Parathyroid adenoma (tissue), 2 donors: ENCODE measurements at regions not wholly inside any gene's neighbourhood (a gene's known extent, or its start where the extent isn't known, plus 50 kb on each side); places are given as distances from the start of the nearest gene placed in this dataset.

ENCODE experiments used
- H2AFZ ChIP-seq: fragments of 300-600 bp; sonication (generic); one replicate; pipeline ENCODE4 v1.7.0; 2017; ENCODE audit warnings: antibody characterized with exemption, mild to moderate bottlenecking
- H3K27ac ChIP-seq: fragments of 300-600 bp; sonication (generic); one replicate; pipeline ENCODE4 v1.7.0; 2017
- H3K27me3 ChIP-seq: fragments of 300-600 bp; sonication (generic); one replicate; pipeline ENCODE4 v1.7.0; 2017; ENCODE audit warnings: low read length; ENCODE audit not compliant: control insufficient read depth, insufficient read depth
- H3K36me3 ChIP-seq: fragments of 300-600 bp; sonication (generic); one replicate; pipeline ENCODE4 v1.7.0; 2017; ENCODE audit warnings: low read length; ENCODE audit not compliant: control insufficient read depth, insufficient read depth
- H3K4me1 ChIP-seq: fragments of 300-600 bp; sonication (generic); one replicate; pipeline ENCODE4 v1.7.0; 2017; ENCODE audit warnings: control low read depth
- H3K4me2 ChIP-seq: fragments of 300-600 bp; sonication (generic); one replicate; pipeline ENCODE4 v1.7.0; 2017; ENCODE audit warnings: low read length
- H3K4me3 ChIP-seq: fragments of 300-600 bp; sonication (generic); one replicate; pipeline ENCODE4 v1.7.0; 2017; ENCODE audit warnings: low read depth, low read length
- H3K79me2 ChIP-seq: fragments of 300-600 bp; sonication (generic); one replicate; pipeline ENCODE4 v1.7.0; 2017; ENCODE audit warnings: control low read depth
- H3K9ac ChIP-seq: fragments of 300-600 bp; sonication (generic); one replicate; pipeline ENCODE4 v1.7.0; 2017; ENCODE audit warnings: mild to moderate bottlenecking
- H3K9me3 ChIP-seq: fragments of 300-600 bp; sonication (generic); one replicate; pipeline ENCODE4 v1.7.0; 2017; ENCODE audit warnings: low read length; ENCODE audit not compliant: control insufficient read depth
- TF ChIP-seq, protein P1 (sequence below): fragments of 300-600 bp; sonication (generic); IDR thresholded peaks from one replicate; pipeline ENCODE4 v1.7.0; 2017; ENCODE audit warnings: antibody characterized with exemption, mild to moderate bottlenecking
- donor health status: primary hyperparathyroidism.

DNA sequence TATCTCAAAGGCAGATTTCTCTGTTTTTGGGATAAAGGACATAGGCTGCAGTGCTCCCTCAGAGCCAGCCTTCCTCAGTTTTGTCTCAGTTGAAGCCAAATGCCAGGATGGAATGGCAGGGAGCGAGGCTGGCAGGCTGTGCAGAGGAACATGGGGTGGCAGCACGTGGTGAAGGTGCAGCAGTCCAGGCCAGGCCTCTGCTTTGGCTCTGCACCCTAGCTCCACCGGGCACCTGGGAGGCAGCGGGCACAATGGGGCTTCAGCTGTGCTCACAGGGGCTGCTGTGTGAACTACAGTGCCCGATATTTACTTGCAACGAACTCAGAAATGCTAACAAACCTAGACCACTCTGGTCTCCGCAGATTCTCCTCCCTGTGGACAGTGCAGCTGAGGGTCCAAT is 319.6 kb downstream of the ZNF326 start:
- no peak overlapping the region for H3K4me2 ChIP-seq
- H3K79me2 ChIP-seq, result no peaks in the 10 kb centered on the region
- no peak overlapping the region for H2AFZ ChIP-seq
- no peaks in the 10 kb centered on the region for H3K9me3 ChIP-seq
- no peak overlapping the region for H3K9ac ChIP-seq
- no peaks in the 10 kb centered on the region for H3K36me3 ChIP-seq
- TF ChIP-seq, protein P1, sequence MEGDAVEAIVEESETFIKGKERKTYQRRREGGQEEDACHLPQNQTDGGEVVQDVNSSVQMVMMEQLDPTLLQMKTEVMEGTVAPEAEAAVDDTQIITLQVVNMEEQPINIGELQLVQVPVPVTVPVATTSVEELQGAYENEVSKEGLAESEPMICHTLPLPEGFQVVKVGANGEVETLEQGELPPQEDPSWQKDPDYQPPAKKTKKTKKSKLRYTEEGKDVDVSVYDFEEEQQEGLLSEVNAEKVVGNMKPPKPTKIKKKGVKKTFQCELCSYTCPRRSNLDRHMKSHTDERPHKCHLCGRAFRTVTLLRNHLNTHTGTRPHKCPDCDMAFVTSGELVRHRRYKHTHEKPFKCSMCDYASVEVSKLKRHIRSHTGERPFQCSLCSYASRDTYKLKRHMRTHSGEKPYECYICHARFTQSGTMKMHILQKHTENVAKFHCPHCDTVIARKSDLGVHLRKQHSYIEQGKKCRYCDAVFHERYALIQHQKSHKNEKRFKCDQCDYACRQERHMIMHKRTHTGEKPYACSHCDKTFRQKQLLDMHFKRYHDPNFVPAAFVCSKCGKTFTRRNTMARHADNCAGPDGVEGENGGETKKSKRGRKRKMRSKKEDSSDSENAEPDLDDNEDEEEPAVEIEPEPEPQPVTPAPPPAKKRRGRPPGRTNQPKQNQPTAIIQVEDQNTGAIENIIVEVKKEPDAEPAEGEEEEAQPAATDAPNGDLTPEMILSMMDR, result no peak
- H3K4me1 ChIP-seq, result no peaks in the 10 kb centered on the region
- no peaks in the 10 kb centered on the region for H3K27me3 ChIP-seq
- H3K4me3 ChIP-seq, result no peak overlapping the region
- no peak overlapping the region for H3K27ac ChIP-seq

DNA sequence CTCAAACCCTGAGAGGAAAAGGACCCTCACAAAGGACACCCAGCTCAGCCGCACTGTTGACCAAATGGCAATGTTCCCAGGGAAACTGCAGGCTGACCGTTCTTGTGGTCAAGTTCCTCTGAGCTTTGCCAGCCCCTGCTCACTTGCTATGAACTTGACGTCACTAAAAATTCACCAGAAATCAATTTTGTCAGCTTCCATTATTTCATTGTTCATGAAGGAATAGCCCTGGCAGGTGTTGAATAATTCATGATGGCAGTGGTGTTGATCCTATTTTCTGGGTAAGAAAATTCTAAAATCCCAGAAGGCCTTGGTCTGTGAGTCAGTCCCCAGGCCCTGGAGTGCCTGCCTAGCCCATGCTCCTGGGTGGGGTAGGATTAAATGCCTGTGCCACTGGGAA is 318.9 kb downstream of the ZNF326 start:
- no peak overlapping the region for H3K4me3 ChIP-seq
- no peaks in the 10 kb centered on the region for H3K36me3 ChIP-seq
- H2AFZ ChIP-seq, result no peak overlapping the region
- H3K9me3 ChIP-seq, result no peaks in the 10 kb centered on the region
- no peak overlapping the region for H3K9ac ChIP-seq
- no peak overlapping the region for H3K4me2 ChIP-seq
- no peaks in the 10 kb centered on the region for H3K79me2 ChIP-seq
- no peaks in the 10 kb centered on the region for H3K4me1 ChIP-seq
- TF ChIP-seq, protein P1, result no peak
- no peak overlapping the region for H3K27ac ChIP-seq
- no peaks in the 10 kb centered on the region for H3K27me3 ChIP-seq

DNA sequence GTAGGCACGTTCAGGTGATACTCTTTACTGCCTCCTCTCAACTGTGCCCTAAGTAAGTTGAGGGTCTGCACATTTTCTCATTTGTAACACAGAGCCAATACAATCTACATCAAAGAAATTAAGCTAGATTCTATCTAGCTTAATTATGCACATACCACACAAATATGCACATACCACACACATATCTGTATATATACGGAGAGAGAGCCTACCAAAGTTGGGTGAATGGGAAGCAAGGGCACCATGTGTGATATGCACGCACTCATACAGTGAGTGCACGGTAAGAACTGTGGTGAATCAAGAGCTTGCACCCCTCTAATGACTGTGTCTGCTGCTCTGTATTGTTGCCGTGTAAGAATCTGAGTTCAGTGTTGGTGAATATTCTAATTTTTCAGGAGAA is 314.9 kb downstream of the ZNF326 start:
- H3K9me3 ChIP-seq, result no peaks in the 10 kb centered on the region
- H3K79me2 ChIP-seq, result no peaks in the 10 kb centered on the region
- TF ChIP-seq, protein P1, result no peak
- no peak overlapping the region for H3K27ac ChIP-seq
- no peaks in the 10 kb centered on the region for H3K27me3 ChIP-seq
- H3K4me3 ChIP-seq, result no peak overlapping the region
- H3K4me1 ChIP-seq, result no peaks in the 10 kb centered on the region
- H3K4me2 ChIP-seq, result no peak overlapping the region
- no peak overlapping the region for H3K9ac ChIP-seq
- H2AFZ ChIP-seq, result no peak overlapping the region
- no peaks in the 10 kb centered on the region for H3K36me3 ChIP-seq

DNA sequence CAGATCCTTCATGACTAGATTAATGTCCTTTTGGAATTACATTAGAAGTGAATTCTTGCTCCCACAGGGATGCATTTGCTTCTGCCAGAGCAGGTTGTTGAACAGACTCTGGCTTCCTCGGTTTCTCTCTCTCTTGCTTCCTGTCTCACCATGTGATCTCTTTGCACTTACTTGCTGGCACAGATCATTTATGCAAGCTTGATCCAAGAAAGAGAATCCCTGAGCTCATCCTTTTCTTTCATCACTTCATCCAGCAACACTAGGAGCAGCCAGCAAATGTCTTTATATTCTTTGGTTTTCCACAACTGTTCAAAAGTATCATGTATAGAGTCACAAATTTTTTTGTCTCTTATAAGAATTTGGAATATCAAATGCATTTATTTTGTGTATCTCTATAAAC is 313.5 kb downstream of the ZNF326 start:
- H3K4me2 ChIP-seq, result no peak overlapping the region
- H3K36me3 ChIP-seq, result no peaks in the 10 kb centered on the region
- no peaks in the 10 kb centered on the region for H3K4me1 ChIP-seq
- H3K4me3 ChIP-seq, result no peak overlapping the region
- no peaks in the 10 kb centered on the region for H3K9me3 ChIP-seq
- no peaks in the 10 kb centered on the region for H3K79me2 ChIP-seq
- no peak overlapping the region for H3K9ac ChIP-seq
- no peak overlapping the region for H3K27ac ChIP-seq
- no peaks in the 10 kb centered on the region for H3K27me3 ChIP-seq
- TF ChIP-seq, protein P1, result no peak
- H2AFZ ChIP-seq, result no peak overlapping the region

DNA sequence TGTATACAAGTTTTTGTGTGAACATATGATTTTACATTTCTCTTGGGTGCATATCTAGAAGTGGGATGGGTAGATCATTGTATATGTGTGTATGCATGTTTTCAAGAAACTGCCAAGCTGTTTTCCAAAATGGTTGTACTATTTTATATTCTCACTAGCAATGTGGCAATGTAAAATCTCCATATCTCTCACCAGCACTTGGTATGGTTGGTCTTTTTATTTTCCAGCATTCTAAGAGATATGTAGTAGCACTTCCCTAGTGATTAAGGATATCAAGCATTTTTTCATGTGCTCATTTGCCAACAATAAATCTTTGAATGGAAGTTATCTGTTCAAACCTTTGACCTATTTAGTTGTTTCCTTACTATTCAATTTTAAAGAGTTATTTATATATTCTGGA is 310.7 kb downstream of the ZNF326 start:
- H3K9ac ChIP-seq, result no peak overlapping the region
- H3K9me3 ChIP-seq, result no peaks in the 10 kb centered on the region
- H3K36me3 ChIP-seq, result no peaks in the 10 kb centered on the region
- H2AFZ ChIP-seq, result no peak overlapping the region
- H3K4me2 ChIP-seq, result no peak overlapping the region
- TF ChIP-seq, protein P1, result no peak
- no peak overlapping the region for H3K27ac ChIP-seq
- no peaks in the 10 kb centered on the region for H3K27me3 ChIP-seq
- H3K4me1 ChIP-seq, result no peaks in the 10 kb centered on the region
- H3K79me2 ChIP-seq, result no peaks in the 10 kb centered on the region
- H3K4me3 ChIP-seq, result no peak overlapping the region
